HG03558 (cell line): ENCODE measurements at regions not wholly inside any gene's neighbourhood (a gene's known extent, or its start where the extent isn't known, plus 50 kb on each side); places are given as distances from the start of the nearest gene placed in this dataset.

Source experiments
- ATAC-seq: cut with Tn5 transposase; IDR thresholded peaks from one replicate; pipeline ENCODE4 v1.9.1; 2021; ENCODE audit warnings: moderate number of reproducible peaks; ENCODE audit not compliant: unreplicated experiment; ENCODE audit errors: extremely low read depth

- ATAC-seq: no peak
Observed at GRCh38 chr3:162236949-162237348, 740.3 kb downstream of the OTOL1 start.

- ATAC-seq: no peak
Observed at GRCh38 chr3:162250782-162251181, 754.2 kb downstream of the OTOL1 start.

- ATAC-seq: no peak
Observed at GRCh38 chr3:162262129-162262528, 765.5 kb downstream of the OTOL1 start.

- ATAC-seq: no peak
Observed at GRCh38 chr3:162263596-162263995, 767.0 kb downstream of the OTOL1 start.

- no peak for ATAC-seq
Observed at GRCh38 chr3:162269636-162270458, 773.2 kb downstream of the OTOL1 start.

- no peak for ATAC-seq
Observed at GRCh38 chr3:162274070-162274469, 777.5 kb downstream of the OTOL1 start.

- no peak for ATAC-seq
Observed at GRCh38 chr3:162278834-162279233, 782.2 kb downstream of the OTOL1 start.

GRCh38 chr3:162285259-162285658 is 788.7 kb downstream of the OTOL1 start:
- no peak for ATAC-seq

GRCh38 chr3:162287600-162287999 is 791.0 kb downstream of the OTOL1 start:
- no peak for ATAC-seq

- ATAC-seq: no peak
Observed at GRCh38 chr3:162292409-162292808, 795.8 kb downstream of the OTOL1 start.

- no peak for ATAC-seq
Observed at GRCh38 chr3:162295323-162295983, 798.8 kb downstream of the OTOL1 start.

- no peak for ATAC-seq
Observed at GRCh38 chr3:162302983-162303624, 806.5 kb downstream of the OTOL1 start.

- no peak for ATAC-seq
Observed at GRCh38 chr3:162317046-162317445, 820.4 kb downstream of the OTOL1 start.

GRCh38 chr3:162328649-162329048 is 832.0 kb downstream of the OTOL1 start:
- ATAC-seq: no peak

- no peak for ATAC-seq
Observed at GRCh38 chr3:162329514-162329913, 832.9 kb downstream of the OTOL1 start.

GRCh38 chr3:162332344-162332743 is 835.7 kb downstream of the OTOL1 start:
- ATAC-seq: no peak

- no peak for ATAC-seq
Observed at GRCh38 chr3:162334537-162334936, 837.9 kb downstream of the OTOL1 start.

GRCh38 chr3:162337630-162338029 is 841.0 kb downstream of the OTOL1 start:
- ATAC-seq: no peak

GRCh38 chr3:162338514-162338913 is 841.9 kb downstream of the OTOL1 start:
- ATAC-seq: no peak

- no peak for ATAC-seq
Observed at GRCh38 chr3:162348912-162349311, 852.3 kb downstream of the OTOL1 start.

- ATAC-seq: no peak
Observed at GRCh38 chr3:162353414-162353813, 856.8 kb downstream of the OTOL1 start.
